Dendritic cell treated with granulocyte-macrophage colony-stimulating factor and Interleukin-4, amounts not matched to agents 40 ng/mL and 50 ng/mL, for 4 days (primary cell): ENCODE measurements at regions not wholly inside any gene's neighbourhood (a gene's known extent, or its start where the extent isn't known, plus 50 kb on each side); places are given as distances from the start of the nearest gene placed in this dataset.
"Not testable (repeated sequence)": the region's sequence is repeated elsewhere in the genome, so short reads cannot be mapped to it uniquely, and the experiment has no call there.

Experiments
- H3K27ac Mint-ChIP-seq: one replicate; pipeline ENCODE4 v1.8.0; 2022; ENCODE audit warnings: mild to moderate bottlenecking, mixed read lengths
- H3K27me3 Mint-ChIP-seq: one replicate; pipeline ENCODE4 v1.8.0; 2022; ENCODE audit warnings: mild to moderate bottlenecking, mixed read lengths
- H3K36me3 Mint-ChIP-seq: one replicate; pipeline ENCODE4 v1.8.0; 2022; ENCODE audit warnings: low read depth, mixed read lengths
- H3K4me1 Mint-ChIP-seq: one replicate; pipeline ENCODE4 v1.8.0; 2022; ENCODE audit warnings: low read depth, mixed read lengths
- H3K4me3 Mint-ChIP-seq: one replicate; pipeline ENCODE4 v1.8.0; 2022; ENCODE audit warnings: mild to moderate bottlenecking, moderate library complexity, mixed read lengths
- H3K9me3 Mint-ChIP-seq: one replicate; pipeline ENCODE4 v1.8.0; 2022; ENCODE audit warnings: mixed read lengths
- intact Hi-C: fragments of 100-400 bp; cut with micrococcal nuclease; formaldehyde crosslinking; loops from one replicate; pipeline ENCODE4 v1.15.0; 2022

DNA sequence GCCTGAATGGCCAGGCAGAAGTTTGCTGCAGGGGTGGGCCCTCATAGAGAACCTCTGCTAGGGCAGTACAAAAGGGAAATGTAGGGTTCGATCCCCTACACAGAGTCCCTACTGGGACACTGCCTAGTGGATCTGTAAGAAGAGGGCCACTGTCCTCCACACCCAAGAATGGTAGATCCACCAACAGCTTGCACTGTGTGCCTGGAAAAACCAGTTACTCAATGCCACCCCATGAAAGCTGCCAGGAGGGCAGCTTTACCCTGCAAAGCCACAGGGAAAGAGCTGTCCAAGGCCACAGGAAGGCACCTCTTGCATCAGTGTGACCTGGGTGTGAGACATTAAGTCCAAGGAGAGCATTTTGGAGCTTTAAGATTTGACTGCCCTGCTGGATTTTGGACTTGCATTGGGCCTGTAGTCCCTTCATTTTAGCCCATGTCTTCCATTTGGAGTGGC, 781.6 kb downstream of the TRAM1L1 start:
- Mint-ChIP-seq H3K4me1 (no peaks in the 10 kb centered on the region), H3K27me3 (no peaks in the 10 kb centered on the region), H3K9me3 (peaks cover 10% of the 10 kb centered on the region), H3K36me3 (no peaks in the 10 kb centered on the region), H3K27ac (no peak overlapping the region), H3K4me3 (no peak overlapping the region)
- intact Hi-C loops, result no loop called here

DNA sequence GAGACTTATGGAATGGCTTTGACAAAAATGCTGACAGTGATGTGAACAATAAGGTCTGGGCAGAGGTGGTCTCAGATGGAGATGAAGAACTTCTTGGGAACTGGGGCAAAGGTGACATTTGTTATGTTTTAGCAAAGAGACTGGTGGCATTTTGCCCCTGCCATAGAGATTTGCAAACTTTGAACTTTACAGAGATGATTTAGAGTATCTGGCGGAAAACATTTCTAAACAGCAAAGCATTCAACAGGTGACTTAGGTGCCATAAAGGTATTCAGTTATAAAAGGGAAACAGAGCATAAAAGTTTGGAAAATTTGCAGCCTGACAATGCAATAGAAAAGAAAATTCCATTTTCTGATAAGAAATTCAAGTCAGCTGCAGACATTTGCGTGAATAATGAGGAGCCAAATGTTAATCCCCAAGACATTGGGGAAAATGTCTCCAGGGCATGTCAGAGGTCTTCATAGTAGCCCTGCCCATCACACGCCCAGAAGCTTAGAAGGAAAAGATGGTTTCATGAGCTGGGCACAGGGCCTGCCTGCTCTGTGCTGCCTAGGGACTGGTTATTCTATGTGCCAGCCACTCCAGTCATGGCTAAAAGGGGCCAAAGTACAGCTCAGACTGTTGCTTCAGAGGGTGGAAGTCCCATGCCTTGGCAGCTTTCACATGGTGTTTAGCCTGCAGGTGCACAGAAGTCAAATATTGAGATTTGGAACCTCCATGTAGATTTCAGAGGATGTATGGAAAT, 782.2 kb downstream of the TRAM1L1 start:
- Mint-ChIP-seq H3K9me3 (peaks cover 10% of the 10 kb centered on the region), H3K4me3 (no peak overlapping the region), H3K27me3 (no peaks in the 10 kb centered on the region), H3K27ac (no peak overlapping the region), H3K4me1 (no peaks in the 10 kb centered on the region), H3K36me3 (no peaks in the 10 kb centered on the region)
- intact Hi-C loops, result no loop called here

DNA sequence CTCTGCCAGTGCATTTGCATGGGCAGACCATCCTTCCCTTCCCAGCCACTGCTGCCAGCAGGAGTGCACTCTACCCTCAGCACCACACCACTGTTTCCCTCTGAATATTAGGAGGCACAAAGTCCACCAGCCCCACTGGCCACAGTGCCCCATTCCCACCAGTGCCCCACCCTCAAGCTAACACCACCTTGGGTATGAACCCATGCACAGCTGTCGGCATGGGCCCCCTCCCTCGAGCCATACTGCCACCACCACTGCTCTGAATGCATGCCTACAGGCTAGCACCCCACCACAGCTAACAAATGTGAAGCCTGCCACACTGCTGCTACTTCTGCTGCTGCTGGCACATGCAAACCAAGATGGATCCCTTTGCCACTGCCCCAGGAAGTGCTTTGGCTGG, 810.4 kb downstream of the TRAM1L1 start:
- Mint-ChIP-seq H3K4me1 (no peaks in the 10 kb centered on the region), H3K27ac (no peak overlapping the region), H3K4me3 (no peak overlapping the region), H3K27me3 (no peaks in the 10 kb centered on the region), H3K9me3 (no peaks in the 10 kb centered on the region), H3K36me3 (no peaks in the 10 kb centered on the region)
- intact Hi-C loops, result no loop called here

DNA sequence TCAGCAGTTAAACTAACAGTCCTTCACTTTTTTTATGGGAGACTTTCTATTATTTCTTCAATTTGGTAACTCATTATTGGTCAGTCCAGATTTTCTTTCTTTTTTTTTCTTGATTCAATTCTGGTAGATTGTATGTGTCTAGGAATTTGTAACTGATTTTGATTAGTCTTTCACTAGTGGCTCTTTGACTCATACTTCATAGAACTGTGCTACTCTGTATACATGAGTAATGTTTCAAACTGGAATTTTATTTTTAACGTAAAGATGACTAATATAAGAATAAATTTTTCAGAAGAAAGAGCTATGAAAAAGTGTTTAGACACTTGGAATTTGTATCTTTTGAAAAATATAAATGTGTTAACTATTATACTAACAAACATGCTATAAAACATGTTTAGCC, 813.0 kb downstream of the TRAM1L1 start:
- Mint-ChIP-seq H3K27me3 (no peaks in the 10 kb centered on the region), H3K36me3 (no peaks in the 10 kb centered on the region), H3K4me1 (no peaks in the 10 kb centered on the region), H3K4me3 (no peak overlapping the region), H3K27ac (no peak overlapping the region), H3K9me3 (no peaks in the 10 kb centered on the region)
- intact Hi-C loops, result no loop called here

DNA sequence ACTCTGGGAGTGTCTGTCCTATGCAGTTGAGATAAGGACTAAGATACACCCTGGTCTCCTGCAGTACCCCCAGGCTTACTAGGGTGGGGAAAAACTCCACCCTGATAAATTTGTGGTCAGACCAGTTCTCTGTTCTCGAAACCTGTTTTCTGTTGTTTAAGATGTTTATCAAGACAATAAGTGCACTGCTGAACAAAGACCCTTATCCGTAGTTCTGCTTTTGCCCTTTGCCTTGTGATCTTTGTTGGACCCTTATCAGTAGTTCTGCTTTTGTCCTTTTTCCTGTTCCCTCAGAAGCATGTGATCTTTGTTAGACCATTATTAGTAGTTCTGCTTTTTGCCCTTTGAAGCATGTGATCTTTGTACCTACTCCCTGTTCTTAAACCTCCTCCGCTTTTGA, 824.4 kb downstream of the TRAM1L1 start:
- H3K36me3 Mint-ChIP-seq, intact Hi-C loops, H3K4me3 Mint-ChIP-seq, H3K4me1 Mint-ChIP-seq, H3K27me3 Mint-ChIP-seq, H3K27ac Mint-ChIP-seq: not testable (repeated sequence)
- H3K9me3 Mint-ChIP-seq, result peaks cover 44% of the 10 kb centered on the region

DNA sequence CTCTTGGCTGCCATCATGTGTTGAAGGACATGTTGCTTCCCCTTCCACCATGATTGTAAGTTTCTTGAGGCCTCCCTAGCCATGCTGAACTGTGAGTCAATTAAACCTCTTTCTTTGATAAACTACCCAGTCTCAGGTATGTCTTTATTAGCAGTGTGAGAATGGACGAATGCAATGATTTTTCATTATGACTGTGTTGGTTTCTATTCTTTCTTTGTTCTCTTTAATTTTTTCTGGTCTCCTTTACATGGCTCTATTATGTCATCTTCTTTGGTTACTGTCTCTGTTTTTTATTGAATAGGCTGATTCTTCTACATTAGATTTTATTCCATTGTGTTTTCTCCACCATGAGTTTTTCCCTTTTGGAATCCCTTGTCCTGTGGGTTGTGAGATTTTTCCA, 840.6 kb downstream of the TRAM1L1 start:
- Mint-ChIP-seq H3K4me1 (no peaks in the 10 kb centered on the region), H3K27ac (no peak overlapping the region), H3K9me3 (peaks cover 8% of the 10 kb centered on the region), H3K36me3 (no peaks in the 10 kb centered on the region), H3K4me3 (no peak overlapping the region), H3K27me3 (no peaks in the 10 kb centered on the region)
- intact Hi-C loops, result no loop called here

DNA sequence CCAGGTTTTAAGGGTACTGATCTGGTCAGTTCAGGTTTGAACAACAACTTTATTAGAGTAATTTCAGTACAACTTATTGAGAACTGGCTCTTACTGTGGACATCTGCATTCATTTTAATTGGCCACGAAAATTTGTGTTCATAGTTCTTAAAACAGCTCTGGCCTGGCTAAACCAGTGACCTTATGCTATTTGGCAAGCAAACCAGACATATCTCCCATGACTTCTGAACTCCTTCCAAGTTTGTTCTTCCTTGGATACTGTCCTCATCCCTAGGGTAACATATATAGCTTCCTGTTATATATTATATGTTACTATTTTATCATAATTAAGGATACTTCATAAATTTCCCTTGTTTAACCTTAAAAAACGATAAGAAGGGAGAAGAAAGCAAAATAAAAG, 841.9 kb downstream of the TRAM1L1 start:
- peaks cover 8% of the 10 kb centered on the region for H3K9me3 Mint-ChIP-seq
- no peak overlapping the region for H3K27ac Mint-ChIP-seq
- H3K4me1 Mint-ChIP-seq, result no peaks in the 10 kb centered on the region
- H3K36me3 Mint-ChIP-seq, result no peaks in the 10 kb centered on the region
- intact Hi-C loops, result no loop called here
- no peak overlapping the region for H3K4me3 Mint-ChIP-seq
- H3K27me3 Mint-ChIP-seq, result no peaks in the 10 kb centered on the region

DNA sequence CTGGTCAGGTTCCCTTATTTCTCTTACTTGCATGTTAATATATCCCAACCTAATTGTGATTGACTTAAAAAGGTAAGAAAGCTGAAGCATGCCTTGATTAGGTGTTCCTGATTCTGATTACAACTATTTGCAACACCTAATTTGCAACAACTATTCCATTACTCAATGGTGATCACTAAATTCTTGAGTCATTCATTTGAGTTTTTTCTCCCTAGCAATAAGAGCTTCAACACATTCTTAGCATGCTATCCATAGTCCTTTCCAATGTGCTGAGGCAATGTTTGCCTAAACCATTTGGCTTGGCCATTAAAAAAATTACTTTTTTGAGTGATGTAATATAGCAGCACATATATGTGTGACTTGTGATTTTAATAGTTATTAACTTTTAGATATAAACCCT, 851.4 kb downstream of the TRAM1L1 start:
- Mint-ChIP-seq H3K9me3 (no peaks in the 10 kb centered on the region), H3K4me1 (no peaks in the 10 kb centered on the region), H3K27ac (no peak overlapping the region), H3K27me3 (no peaks in the 10 kb centered on the region), H3K36me3 (no peaks in the 10 kb centered on the region), H3K4me3 (no peak overlapping the region)
- intact Hi-C loops, result no loop called here

DNA sequence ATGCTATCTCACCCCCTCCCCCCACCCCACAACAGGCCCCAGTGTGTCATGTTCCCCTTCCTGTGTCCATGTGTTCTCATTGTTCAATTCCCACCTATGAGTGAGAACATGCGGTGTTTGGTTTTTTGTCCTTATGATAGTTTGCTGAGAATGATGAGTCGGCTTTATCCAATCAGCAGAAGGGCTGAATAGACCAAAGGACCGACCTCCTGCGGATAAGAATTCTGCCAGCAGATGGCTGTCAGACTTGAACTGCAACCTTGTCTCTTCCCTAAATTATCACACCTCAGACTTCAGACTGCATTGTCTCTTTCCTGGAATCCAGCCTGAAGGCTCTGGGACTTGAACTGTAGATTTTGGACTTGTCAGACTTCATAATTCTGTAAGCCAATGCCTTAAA, 853.4 kb downstream of the TRAM1L1 start:
- H3K27ac Mint-ChIP-seq, H3K4me3 Mint-ChIP-seq, H3K4me1 Mint-ChIP-seq, intact Hi-C loops, H3K9me3 Mint-ChIP-seq, H3K36me3 Mint-ChIP-seq, H3K27me3 Mint-ChIP-seq: not testable (repeated sequence)

DNA sequence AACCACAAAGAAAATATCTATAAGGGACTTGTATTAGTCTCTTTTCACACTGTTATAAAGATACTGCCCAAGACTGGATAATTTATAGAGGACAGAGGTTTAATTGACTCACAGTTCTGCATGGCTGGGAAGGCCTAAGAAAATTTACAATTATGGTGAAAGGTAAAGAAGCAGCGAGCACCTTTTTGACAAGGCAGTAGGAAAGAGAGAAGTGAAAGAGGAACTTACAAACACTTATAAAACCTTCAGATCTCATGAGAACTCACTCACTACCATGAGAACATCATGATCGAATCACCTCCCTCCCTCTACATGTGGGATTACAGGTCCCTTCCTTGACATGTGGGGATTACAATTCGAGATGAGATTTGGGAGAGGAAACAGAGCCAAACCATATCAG, 856.0 kb downstream of the TRAM1L1 start:
- no peak overlapping the region for H3K4me3 Mint-ChIP-seq
- intact Hi-C loops, result no loop called here
- H3K36me3 Mint-ChIP-seq, result no peaks in the 10 kb centered on the region
- H3K9me3 Mint-ChIP-seq, result peaks cover 8% of the 10 kb centered on the region
- no peak overlapping the region for H3K27ac Mint-ChIP-seq
- H3K4me1 Mint-ChIP-seq, result no peaks in the 10 kb centered on the region
- no peaks in the 10 kb centered on the region for H3K27me3 Mint-ChIP-seq

DNA sequence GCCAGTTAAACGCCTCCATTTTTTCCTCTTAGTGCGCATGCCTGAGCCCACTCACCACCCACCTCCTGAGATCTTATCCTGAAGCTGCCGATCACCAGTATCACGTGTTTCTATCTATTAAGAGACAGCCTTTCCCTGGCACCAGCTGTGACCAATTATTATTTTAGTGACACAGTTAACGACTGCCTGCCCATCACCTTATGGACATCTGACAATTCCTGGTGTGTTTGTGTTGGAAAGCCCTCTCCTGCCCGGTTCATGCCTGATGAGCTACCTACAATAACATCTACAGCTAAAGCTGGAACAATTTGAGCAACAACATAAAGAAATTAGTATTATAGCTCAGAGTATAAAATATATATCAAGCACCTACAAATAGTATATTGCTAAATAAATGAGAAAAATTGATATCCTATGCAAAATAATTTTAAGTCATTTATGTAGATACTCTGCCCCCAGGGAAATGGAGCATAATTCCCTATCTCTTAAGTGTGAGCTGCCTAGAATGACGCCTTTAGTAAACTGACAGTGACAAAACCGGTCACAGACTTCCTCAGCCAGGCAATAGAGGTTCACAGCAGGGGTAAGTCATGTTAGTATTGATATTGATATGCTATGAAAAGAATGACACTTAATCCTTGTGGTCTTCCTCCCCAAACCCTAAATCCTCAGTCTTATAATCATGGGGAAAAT, 862.2 kb downstream of the TRAM1L1 start:
- Mint-ChIP-seq H3K27me3 (no peaks in the 10 kb centered on the region), H3K36me3 (no peaks in the 10 kb centered on the region), H3K27ac (no peak overlapping the region), H3K4me3 (no peak overlapping the region), H3K9me3 (peaks cover 19% of the 10 kb centered on the region), H3K4me1 (no peaks in the 10 kb centered on the region)
- intact Hi-C loops, result no loop called here

DNA sequence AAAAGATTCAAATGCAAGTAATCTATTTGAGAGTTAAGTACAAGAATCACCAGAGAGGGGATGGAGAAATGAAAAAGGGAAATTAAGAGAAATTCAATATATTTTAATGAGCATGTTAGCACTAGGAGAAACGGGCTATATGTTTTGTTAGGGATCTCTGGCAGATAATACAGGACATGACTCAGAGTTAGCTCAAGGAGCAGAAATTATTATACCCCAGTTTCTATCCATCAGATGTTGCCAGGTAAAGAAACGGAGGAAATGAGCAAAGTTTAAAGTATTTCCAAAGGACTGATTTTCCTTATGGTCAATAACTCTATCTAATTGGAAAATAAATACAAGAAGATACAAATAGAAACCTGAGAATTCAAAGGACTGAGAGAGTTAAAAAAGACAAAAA, 867.6 kb downstream of the TRAM1L1 start:
- no peaks in the 10 kb centered on the region for H3K27me3 Mint-ChIP-seq
- peaks cover 7% of the 10 kb centered on the region for H3K9me3 Mint-ChIP-seq
- H3K4me3 Mint-ChIP-seq, result no peak overlapping the region
- intact Hi-C loops, result no loop called here
- no peak overlapping the region for H3K27ac Mint-ChIP-seq
- no peaks in the 10 kb centered on the region for H3K36me3 Mint-ChIP-seq
- H3K4me1 Mint-ChIP-seq, result no peaks in the 10 kb centered on the region

DNA sequence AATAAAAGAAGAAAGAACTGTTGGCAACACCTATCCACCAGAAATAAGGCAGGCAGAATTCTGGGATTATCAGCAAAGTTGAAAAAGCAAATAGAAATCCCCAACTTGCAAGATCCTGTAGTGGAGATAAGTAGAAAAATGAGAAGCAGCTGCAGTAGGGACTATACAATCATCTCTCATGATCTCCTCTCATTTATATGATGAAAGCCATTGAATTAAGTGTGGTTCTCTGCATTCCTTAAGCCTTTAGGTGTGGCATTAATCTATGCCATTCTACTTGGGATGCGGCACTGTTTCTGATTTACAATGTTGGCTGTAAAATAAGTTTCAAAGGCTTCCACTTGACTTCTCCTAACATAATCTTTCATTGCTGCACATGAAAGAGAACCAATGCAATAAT, 869.8 kb downstream of the TRAM1L1 start:
- Mint-ChIP-seq H3K4me1 (no peaks in the 10 kb centered on the region), H3K36me3 (no peaks in the 10 kb centered on the region), H3K9me3 (no peaks in the 10 kb centered on the region), H3K4me3 (no peak overlapping the region), H3K27me3 (no peaks in the 10 kb centered on the region), H3K27ac (no peak overlapping the region)
- intact Hi-C loops, result no loop called here

DNA sequence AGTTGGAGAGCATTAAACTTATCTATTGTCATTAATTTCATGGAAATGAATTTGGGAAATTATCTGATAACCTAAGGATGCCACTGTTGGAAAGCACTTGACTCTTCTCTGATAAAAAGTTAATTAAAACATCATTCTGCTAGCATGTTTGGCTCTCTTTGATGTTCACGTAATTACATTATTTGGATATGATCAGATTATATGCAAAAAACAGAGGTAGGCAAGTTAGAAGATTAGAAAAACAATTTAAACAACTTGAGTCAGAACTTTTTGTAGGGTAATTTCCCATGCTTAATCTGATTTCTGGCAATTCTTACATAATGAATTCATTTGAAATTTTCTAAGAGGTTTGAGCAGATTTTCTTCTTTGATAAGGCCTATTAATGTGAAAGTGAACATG, 882.9 kb downstream of the TRAM1L1 start:
- H3K27ac Mint-ChIP-seq, result no peak overlapping the region
- intact Hi-C loops, result no loop called here
- H3K27me3 Mint-ChIP-seq, result no peaks in the 10 kb centered on the region
- H3K4me1 Mint-ChIP-seq, result no peaks in the 10 kb centered on the region
- no peak overlapping the region for H3K4me3 Mint-ChIP-seq
- H3K36me3 Mint-ChIP-seq, result no peaks in the 10 kb centered on the region
- no peaks in the 10 kb centered on the region for H3K9me3 Mint-ChIP-seq

DNA sequence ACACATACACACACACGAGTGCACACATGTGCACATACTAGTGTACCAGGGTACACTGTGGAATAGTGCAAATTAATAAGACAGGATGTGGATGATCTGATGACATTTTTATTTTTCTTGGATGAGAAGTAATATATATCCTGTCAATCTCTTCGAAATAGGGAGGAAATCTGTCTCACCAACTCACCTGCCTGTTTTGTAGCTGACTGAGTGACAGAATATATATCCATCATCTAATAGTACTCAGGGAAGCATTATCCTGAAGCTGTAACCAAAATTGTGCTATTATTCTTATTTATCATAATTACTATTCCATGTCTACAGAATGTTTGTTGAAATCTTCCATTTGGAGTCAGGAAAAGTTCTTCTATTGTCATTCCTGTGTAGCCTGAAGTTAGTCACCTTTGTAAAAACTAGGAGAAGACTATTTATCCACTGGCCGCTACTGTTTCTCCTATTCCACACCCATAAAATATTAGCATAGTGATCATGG, 888.0 kb downstream of the TRAM1L1 start:
- Mint-ChIP-seq H3K27me3 (no peaks in the 10 kb centered on the region), H3K4me3 (no peak overlapping the region), H3K4me1 (no peaks in the 10 kb centered on the region), H3K27ac (no peak overlapping the region), H3K36me3 (no peaks in the 10 kb centered on the region), H3K9me3 (no peaks in the 10 kb centered on the region)
- intact Hi-C loops, result no loop called here
